ENCODE measurements at regions not wholly inside any gene's neighbourhood (a gene's known extent, or its start where the extent isn't known, plus 50 kb on each side); places are given as distances from the start of the nearest gene placed in this dataset.

DNA sequence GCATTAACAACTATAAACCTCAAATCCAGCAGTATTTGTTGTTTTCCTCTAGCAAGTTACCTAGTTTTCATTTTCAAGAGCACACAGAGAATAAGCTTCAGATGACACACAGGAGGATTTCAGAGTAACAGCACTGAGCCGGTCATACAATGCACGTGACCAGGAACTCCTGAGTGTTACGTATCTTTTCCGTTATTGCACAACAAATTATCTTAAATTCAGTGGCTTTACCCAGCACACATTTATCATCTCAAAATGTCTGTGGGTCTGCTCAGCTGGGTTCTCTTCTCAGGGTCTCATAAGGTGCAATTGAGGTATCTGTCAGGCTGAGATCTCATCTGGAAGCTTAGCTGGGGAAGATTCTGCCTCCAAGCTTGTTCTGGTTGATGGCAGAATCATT, 379.5 kb upstream of the KLHL29 start:
- Histone ChIP-seq H3K4me1 (peaks cover 0 to 10% (median 0%) of the 10 kb centered on the region in 12 donors), H3K36me3 (no peaks in the 10 kb centered on the region), H3K27me3 (no peaks in the 10 kb centered on the region), H3K9me3 (no peaks in the 10 kb centered on the region), H3K4me3 (no peak overlapping the region), H3K27ac (no peak overlapping the region)
- TF ChIP-seq, protein P1, sequence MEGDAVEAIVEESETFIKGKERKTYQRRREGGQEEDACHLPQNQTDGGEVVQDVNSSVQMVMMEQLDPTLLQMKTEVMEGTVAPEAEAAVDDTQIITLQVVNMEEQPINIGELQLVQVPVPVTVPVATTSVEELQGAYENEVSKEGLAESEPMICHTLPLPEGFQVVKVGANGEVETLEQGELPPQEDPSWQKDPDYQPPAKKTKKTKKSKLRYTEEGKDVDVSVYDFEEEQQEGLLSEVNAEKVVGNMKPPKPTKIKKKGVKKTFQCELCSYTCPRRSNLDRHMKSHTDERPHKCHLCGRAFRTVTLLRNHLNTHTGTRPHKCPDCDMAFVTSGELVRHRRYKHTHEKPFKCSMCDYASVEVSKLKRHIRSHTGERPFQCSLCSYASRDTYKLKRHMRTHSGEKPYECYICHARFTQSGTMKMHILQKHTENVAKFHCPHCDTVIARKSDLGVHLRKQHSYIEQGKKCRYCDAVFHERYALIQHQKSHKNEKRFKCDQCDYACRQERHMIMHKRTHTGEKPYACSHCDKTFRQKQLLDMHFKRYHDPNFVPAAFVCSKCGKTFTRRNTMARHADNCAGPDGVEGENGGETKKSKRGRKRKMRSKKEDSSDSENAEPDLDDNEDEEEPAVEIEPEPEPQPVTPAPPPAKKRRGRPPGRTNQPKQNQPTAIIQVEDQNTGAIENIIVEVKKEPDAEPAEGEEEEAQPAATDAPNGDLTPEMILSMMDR (IDR thresholded peaks at IDR 0.05): no peak
- TF ChIP-seq POLR2A (IDR thresholded peaks at IDR 0.05): no peak
- ATAC-seq: no peak
- WGBS, 4 donors: 84 to 96% (median 86%) methylated on average over 4 of the region's 4 CpGs
- intact Hi-C loops (cut with DNase I): no loop called here
- DNase-seq: no peak

DNA sequence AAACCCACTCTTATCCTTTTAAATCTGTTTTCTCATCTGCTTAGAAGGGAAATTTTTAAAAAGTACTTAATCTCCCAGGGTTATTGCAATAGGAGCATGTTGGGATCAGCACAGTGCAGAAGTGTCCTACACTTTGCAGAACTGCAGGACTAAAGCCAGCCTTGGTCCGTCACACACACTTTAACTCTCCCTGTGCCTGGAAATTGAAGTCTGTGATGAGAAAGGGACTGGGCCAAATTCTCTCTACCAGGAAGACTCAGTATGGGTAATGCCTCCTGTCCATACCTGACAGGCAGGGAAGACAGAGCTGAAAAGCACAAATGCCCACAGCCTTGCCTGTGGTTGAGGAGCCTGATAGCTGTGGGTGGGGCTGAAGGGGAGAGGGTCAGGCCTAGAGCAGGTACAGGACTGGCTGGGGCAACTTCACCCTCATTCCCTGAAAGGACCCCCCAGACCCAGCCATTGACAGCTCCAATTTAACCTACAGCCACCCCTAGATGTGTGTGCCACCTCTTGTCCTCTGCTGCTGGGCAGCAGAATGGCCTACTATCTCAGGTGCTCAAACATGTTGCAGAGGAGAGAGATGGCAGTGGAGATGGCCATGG, 377.2 kb upstream of the KLHL29 start:
- Histone ChIP-seq H3K27me3 (no peaks in the 10 kb centered on the region), H3K36me3 (no peaks in the 10 kb centered on the region), H3K4me1 (peaks cover 0 to 10% (median 0%) of the 10 kb centered on the region in 12 donors), H3K27ac (no peak overlapping the region), H3K9me3 (no peaks in the 10 kb centered on the region), H3K4me3 (no peak overlapping the region)
- intact Hi-C loops (cut with DNase I): no loop called here
- DNase-seq (no peak), ATAC-seq (no peak)
- 77 to 90% (median 84%) methylated on average over 1 of the region's 1 CpG for WGBS, 4 donors
- TF ChIP-seq POLR2A (IDR thresholded peaks at IDR 0.05): no peak
- TF ChIP-seq, protein P1 (IDR thresholded peaks at IDR 0.05): no peak

DNA sequence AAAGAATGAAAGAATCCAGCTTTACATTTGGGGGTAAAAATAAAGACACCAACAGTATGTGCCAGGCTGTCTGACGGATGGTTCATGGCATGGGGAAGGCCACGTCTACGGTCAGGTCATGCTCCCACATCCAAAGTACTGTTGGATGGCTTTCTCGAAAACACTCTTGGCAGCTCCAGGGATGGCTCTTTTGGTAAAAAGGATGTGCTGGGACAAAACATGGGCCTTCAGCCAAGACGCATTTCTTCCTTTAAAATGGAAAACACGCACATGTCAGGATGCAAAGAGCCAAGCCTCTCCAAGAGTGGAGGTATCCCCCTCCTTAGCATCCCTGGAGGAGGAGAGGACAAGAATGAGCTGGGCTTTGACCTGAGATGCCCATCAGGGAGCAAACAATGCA, 376.5 kb upstream of the KLHL29 start:
- Histone ChIP-seq H3K4me1 (peaks cover 0 to 10% (median 0%) of the 10 kb centered on the region in 12 donors), H3K4me3 (no peak overlapping the region), H3K27ac (no peak overlapping the region), H3K27me3 (no peaks in the 10 kb centered on the region), H3K9me3 (no peaks in the 10 kb centered on the region), H3K36me3 (no peaks in the 10 kb centered on the region)
- DNase-seq (no peak), ATAC-seq (no peak)
- intact Hi-C loops (cut with DNase I): no loop called here
- TF ChIP-seq, protein P1 (IDR thresholded peaks at IDR 0.05): no peak
- no peak for TF ChIP-seq POLR2A (IDR thresholded peaks at IDR 0.05)
- WGBS, 4 donors: 70 to 80% (median 76%) methylated on average over 6 of the region's 6 CpGs

DNA sequence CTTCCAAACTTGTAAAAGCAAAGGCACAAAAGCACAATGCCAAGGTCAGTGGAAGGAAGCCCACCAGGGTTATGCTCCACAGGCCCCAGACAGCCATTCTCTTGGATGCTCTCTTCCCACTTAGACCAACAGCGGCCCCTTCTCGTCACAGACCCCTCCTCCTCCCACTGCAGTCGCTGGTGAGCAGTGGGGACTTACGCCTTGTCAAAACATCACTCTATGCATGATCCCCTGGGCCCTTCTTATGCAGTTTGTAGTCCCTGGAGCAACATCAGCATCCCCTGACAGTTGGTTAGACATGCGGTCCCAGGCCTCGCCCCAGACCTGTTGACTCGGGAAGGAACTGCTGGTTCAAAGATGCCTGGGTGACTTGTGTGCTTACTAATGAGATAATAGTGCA, 376.0 kb upstream of the KLHL29 start:
- H3K4me1 ChIP-seq: peaks cover 0 to 10% (median 0%) of the 10 kb centered on the region in 12 donors
- TF ChIP-seq, protein P1 (IDR thresholded peaks at IDR 0.05): no peak
- no peak for TF ChIP-seq POLR2A (IDR thresholded peaks at IDR 0.05)
- ATAC-seq: no peak

More for the DNA sequence above, 376.0 kb upstream of the KLHL29 start:
- Histone ChIP-seq H3K27ac (no peak overlapping the region), H3K4me3 (no peak overlapping the region), H3K9me3 (no peaks in the 10 kb centered on the region), H3K27me3 (no peaks in the 10 kb centered on the region), H3K36me3 (no peaks in the 10 kb centered on the region)
- intact Hi-C loops (cut with DNase I): no loop called here
- WGBS, 4 donors: 93 to 95% (median 94%) methylated on average over 7 of the region's 7 CpGs
- no peak for DNase-seq

Measured in heart left ventricle (tissue), 16 donors.